RPMI7951 (cell line): ENCODE measurements at regions not wholly inside any gene's neighbourhood (a gene's known extent, or its start where the extent isn't known, plus 50 kb on each side); places are given as distances from the start of the nearest gene placed in this dataset.

Experiments used
- DNase-seq: peaks from one replicate; pipeline ENCODE4 v3.0.0-alpha.2; 2012; ENCODE audit warnings: low read depth

DNA sequence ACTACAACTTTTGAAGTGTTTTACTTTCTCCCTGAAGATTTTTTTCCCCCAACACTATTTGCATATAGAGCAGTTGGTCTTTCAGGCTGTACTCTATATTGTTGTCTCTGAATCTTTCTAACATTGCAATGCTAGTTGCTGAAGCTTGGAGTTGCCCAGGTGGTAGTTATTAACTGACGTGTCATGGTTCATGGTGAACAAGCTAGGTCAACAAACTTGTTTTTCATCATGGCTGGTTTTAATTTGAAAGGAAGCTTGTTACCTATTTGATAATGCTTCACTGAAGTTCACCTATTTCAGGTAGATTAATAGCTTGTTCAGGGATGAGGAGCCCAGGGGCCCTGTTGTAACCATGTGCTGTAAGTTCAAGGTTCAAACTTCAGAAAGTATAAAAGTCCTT is 158.8 kb upstream of the ZEB2 start:
- DNase-seq: no peak

DNA sequence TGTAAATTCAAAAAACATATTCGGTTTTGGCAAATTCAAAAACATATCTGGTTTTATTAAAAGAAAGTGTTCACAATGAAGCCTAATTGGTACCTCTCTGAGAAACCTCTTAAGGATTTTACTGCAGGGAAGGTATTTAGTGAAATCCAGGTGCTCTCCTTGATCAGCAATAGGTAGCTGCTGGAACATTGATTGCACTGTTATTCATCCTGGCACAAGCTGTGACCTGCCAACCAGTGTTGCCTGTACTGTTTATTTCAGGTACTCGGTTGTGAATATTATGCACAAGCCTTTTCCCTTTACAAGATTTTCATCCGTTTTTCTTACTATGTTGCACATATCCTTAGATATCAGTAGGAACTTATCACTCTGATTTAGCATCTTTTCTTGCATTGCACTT is 155.8 kb upstream of the ZEB2 start:
- DNase-seq: no peak

GRCh38 chr2:144675331-144675730 is 155.4 kb upstream of the ZEB2 start:
- DNase-seq: no peak

- no peak for DNase-seq
Observed at GRCh38 chr2:144674071-144674470, 154.2 kb upstream of the ZEB2 start.

DNA sequence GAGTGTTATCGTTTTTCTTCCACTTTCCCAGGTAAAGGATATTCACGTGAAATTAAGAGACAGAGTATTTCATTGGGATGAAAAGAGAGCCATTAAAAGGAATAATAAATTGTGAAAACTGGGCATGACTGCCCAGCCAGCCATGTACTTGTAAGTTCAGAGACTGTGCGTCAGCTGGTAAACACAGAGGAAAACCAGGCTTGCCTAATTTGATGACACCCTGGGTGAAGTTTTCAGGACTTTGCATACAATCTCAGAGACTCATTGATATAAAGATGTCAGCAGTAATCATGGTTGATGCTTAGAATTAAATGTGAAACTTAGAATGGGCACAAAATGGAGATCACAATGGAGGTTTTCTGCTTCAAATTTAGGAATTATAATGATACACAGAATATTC is 153.5 kb upstream of the ZEB2 start:
- no peak for DNase-seq

GRCh38 chr2:144671695-144672455 is 152.0 kb upstream of the ZEB2 start:
- no peak for DNase-seq

DNA sequence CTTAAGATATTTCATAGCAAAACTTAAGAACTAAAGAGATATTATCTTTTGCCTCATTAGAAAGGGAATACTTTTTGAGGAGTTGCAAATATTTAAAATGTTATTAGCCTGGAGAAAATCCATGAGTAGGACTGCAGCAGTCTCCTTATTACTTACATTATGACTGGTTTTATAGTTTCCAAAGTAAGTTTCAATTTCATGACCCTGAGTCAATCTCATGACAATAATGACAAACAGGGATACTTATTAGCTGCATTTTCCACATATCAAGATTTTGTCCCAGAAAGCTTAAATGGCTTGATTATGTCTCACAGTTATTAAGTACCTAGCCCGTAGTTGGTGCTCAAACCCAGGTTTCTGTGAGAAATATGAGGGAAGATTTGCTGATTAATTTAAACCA is 150.8 kb upstream of the ZEB2 start:
- no peak for DNase-seq

DNA sequence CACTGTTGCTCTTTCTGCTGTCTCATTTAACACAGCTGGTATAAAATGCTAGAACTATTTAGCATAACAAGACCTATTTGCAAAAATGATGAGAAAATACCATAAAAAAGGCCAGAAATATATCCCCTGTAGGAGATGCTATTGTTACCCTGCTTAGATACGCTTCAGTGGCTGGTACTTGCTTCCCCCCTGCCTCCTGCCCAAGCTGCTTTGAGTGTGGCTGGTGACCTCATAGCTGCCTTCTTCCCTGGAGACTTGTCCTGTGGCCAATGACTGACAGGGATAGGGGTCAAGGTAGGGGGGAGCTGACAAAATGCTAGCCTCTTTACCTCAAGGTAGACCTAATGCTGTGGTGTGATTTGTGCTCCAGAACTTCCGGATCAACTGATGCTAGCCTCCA is 150.2 kb upstream of the ZEB2 start:
- DNase-seq: no peak

DNA sequence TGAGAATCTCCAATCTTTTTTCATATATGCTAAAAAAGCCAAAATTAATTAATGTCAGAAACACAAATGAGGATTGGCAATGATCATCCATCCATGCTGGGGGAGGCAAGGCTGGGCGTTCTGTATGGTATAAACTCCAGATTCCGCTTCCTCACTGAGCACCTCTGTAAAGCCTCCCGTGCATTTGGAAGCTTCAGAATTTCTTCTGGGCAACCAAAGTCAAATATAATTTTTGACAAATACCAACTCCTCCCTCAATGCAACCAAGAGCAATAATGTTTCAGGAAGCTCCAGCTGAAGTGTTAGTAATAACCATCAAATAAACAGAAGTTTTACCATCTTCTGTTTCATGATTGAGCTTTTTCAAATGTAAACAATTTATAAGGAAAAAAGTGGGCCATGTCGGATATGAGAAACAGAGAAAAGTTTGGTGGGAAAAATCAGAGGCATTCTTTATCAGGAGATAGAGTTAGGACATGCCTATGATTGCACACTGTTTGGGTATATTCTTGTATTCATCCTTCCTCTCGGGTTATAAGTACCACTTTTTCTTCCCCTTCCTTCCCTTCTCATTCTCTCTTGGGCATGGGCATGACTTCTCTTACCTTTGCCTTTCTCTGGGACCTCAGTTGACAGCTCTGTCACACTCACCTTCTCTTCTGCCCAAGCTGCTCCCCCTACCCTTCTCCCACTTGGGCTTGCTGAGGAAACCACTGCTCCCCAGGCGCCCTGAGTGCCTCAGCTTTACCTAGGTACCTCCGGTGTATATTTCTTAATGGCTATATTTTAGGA is 149.5 kb upstream of the ZEB2 start:
- no peak for DNase-seq

DNA sequence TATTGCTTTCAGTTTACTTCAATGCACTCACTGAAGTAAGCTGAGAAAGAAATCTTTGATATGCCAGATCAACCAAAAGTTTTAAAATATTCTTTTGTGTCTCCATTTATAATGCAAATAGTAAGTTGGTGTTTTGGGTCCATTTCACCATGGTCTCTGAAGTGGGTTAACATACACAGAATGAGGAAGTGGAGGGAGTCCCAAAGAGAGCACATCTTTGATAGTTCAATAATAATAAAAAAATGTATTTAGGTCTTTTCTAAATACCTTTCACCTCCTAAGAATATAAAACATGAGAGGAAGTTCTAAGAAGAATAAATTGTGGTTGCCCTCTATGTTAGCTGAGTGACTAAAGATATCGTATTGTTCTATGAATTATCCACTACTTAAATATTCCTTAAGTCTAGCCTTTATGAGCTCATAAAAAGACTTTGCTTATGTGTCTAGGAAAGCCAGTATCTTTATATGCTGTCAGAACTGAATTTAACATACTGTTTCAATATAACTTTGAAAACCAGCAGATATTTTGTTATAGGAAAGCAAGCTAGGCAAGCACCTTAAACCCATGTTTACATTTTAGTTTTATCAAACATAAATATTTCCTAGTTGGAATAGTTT is 148.7 kb upstream of the ZEB2 start:
- DNase-seq: no peak

- no peak for DNase-seq
Observed at GRCh38 chr2:144666032-144666431, 146.1 kb upstream of the ZEB2 start.

DNA sequence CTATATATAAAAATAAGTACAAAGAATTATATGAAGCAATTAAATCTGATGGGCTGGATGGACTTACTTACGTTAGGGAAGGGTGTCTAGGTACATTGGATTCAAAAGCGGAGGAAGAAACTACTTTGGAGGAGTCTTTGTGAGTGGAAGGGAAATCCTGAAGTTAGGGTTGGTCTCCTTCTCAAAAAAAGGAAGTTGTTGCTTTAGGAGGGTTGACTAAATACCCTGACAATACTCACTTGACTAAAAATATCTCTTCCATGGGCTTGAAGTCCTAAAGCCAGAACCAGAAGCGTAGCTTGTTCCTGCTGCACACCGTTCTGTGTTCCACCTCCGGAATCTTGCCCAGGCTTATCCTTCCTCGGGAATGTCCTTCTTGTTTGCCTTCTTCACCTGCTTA is 143.3 kb upstream of the ZEB2 start:
- DNase-seq: no peak

DNA sequence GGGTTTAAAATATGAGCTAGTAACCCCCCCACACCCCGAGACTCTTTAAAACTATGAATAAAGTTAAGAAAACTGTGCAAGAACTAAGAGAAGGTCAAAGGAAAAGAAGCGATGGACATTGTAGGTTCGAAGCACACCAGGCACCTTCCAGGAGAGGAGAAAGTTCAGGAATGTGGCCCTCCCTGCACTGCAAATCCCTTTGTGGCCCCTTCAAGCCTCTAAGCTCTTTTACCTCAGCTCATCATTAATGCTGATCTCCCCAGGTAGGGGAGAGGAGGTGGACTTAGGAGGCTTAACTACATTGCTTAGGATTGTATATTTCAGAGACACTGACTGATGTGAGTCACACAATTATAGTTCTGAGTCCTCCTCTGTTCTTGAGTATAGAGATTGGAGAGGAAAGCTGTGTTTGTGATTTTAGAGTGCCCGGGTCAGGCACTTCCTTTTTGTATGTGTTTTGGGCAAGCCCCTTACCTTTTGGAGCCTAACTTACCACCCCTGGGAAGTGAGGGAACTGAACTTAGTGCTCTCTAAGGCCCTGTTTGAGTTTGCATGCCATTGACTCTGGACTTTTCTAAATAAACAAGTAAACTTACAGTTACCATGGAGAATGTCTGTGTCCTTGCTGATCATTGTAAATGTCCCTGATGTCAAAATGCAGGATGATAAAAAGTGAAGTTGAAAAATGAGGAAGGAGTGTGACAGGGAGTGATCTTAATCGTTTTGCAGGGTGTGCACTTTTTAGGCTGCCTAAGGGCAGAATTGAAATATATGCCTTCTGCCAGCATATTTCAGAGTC is 140.8 kb upstream of the ZEB2 start:
- peak; percentile 41 for DNase-seq

DNA sequence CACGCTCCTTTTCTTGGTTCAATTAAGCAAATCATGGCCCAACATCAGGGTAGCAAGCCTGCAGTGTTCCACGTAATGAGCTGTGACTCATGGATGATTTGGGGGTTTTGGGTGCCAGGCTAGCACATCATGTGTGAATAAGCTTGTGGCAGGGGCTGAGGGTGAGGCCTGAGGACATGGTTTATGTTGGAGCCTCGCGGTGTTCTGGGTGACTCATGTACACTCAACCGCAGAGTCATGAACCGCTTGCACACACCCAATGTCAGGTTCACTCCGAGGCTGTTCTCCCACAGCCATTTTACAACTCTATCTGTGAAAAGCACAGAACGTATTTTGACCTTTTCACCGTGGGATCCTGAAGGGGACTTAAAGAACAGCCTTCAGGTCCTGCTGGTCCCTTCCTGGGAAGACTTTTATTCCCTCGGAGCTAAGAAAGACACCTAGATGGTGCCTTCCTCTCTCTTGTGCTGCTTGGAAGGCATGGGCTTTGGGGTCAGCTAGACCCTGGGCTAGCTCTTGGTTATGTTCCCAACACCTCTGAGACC is 139.9 kb upstream of the ZEB2 start:
- DNase-seq: peak; percentile 99

DNA sequence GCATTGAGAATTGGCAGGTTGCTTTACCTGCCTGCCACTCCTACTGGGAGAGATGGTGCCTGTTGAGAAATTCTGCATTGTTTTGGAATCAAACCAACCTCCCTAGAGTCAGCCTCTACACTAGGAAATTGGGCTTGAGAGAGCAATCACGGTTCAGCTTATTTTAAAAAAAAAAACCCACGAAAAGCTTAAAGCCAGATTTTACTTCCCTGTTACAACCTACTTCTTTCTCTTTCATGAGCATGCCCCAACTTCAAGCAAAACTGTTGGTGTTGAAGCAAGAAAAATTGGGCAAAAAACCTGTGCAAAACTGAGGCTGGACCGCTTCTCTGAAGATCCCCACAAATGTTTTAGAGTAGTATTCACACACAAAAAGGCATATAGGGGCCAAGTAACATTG is 134.6 kb upstream of the ZEB2 start:
- no peak for DNase-seq

DNA sequence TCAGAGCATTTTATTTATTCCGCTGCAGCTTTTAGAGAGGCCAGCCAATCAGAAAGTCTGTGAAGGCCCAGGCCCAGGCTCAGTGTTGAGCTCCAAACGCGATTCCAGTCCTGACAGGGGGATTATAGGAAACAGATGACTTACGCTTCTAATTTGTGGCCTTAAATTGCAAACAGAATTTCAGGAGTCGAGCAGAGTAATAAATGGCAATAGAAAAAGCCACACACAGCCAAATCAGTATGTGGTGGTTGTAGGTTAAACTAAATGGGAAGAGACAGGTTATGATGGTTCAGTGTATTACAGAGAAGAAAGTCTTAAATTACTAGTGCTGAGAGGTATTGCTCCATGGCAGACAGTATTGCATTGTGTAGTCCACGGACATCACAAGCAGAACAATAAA is 131.0 kb upstream of the ZEB2 start:
- peak; percentile 65 for DNase-seq

DNA sequence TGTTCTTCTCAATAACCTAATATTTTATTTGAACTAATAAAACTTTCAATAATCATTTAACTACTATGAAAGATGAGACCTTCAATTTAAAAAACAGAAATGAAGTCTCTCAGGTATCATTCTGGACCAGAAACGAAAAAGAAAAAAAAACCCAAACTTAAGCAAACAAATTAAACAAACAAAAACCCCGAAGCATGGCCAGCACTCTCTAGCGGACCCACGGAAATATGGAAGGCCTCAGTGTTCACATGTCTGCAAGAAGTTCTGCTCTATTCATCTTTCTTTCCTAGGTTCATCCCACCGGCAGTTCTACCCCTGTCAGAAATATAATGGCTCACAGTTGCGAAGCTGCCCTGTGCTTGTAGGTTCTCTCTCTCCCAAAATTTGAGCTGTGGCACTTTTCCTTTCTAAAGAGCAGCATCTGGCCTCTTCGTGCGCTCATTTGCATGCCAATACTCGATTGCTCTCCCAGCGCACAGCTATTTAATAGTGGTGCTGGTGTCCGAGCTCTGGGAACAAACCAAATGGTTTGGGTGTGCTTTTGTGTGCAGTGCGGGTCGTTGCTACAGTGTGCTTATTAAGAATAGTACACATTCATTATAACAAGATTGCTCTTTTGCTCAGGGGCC is 129.0 kb upstream of the ZEB2 start:
- DNase-seq: peak; percentile 72

- DNase-seq: peak; percentile 85
Observed at GRCh38 chr2:144645083-144645778, 125.3 kb upstream of the ZEB2 start.

- DNase-seq: no peak
Observed at GRCh38 chr2:144644549-144644948, 124.6 kb upstream of the ZEB2 start.

DNA sequence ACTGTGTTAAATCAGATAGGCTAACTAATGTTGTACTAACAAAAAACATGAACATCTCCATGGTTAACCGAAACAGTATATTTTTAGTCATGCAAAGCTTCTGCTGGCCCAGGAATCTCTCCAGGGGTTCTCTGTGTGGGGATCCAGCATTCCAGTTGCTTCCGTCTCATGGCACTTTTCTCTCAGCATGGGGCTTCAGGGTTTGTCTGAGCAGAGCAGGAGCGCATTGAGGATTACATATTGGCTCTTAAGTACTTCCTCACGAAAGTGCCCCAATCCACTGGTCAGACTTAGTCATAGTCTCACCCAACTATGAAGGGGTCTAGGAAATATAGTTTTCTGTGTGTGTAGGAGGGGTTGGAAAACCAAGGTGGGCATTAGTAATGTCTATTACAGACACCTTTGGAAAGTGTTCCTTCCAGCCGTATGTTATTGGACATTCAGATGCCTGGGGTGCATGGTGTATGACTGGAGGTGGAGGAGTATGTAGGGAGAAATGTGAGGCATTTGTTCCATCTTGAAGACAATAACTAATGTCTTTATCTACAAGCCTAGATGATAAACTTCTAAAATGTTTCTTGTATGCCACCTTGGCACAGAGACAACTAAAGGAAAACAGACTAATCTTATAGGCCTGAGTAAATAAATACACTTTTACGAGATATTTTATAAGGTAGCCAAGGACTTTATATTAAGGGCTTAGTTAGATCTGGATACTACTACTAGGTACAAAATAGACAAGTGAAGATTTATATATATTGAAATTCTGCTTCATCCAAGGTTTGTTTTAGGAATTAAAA is 123.8 kb upstream of the ZEB2 start:
- DNase-seq: no peak
